GM12873 (cell line): ENCODE measurements at regions not wholly inside any gene's neighbourhood (a gene's known extent, or its start where the extent isn't known, plus 50 kb on each side); places are given as distances from the start of the nearest gene placed in this dataset.

Experiments
- TF ChIP-seq, protein P1 (sequence below): IDR thresholded peaks from 2 replicates; pipeline ENCODE4 v1.5.1; 2012; ENCODE audit warnings: low read depth, mild to moderate bottlenecking, moderate library complexity, low read length, control low read depth; ENCODE audit not compliant: insufficient read depth; ENCODE audit errors: missing control alignments

DNA sequence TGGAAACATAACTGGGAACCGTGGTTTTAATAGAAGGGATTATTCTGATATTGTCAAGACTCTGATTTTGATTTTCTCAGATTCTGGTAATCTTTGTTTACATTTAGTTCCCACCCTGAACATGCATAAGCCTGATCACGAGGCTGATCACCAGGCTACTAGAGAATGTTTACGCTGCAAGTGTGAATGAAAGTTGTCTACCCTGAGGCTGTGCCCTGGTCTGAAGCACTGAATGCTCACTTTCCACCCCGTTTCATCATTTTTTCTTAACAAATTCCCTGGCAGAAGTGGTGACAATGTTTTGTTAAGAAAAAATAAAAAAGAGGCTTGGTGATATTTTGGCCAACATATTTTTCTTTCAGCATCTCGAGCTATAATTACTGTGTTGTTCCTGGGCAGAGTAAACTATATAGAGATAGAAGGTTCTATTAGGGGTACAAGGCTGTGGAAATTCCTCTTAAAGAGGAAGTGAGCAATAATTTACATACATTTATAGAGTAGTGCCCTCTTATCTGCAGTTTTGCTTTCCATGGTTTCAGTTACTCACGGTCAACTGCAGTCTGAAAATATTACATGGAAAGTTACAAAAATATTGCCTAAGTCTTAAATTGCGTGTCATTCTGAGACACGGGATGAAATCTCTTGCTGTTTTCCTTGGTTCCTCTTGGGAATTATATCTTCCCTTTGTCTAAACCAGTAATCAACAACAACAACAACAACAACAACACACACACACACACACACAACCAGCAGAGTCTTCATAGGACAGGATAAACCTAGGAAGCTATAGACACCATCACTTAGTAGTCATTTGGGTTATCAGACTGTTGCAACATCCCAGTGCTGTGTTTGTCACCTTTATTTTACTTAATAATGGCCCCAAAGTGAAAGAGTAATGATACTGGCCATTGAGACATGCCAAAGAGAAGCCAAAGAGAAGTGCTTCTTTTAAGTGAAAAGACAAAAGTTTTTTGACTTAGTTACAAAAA is 566.6 kb upstream of the CITED2 start:
- TF ChIP-seq, protein P1, sequence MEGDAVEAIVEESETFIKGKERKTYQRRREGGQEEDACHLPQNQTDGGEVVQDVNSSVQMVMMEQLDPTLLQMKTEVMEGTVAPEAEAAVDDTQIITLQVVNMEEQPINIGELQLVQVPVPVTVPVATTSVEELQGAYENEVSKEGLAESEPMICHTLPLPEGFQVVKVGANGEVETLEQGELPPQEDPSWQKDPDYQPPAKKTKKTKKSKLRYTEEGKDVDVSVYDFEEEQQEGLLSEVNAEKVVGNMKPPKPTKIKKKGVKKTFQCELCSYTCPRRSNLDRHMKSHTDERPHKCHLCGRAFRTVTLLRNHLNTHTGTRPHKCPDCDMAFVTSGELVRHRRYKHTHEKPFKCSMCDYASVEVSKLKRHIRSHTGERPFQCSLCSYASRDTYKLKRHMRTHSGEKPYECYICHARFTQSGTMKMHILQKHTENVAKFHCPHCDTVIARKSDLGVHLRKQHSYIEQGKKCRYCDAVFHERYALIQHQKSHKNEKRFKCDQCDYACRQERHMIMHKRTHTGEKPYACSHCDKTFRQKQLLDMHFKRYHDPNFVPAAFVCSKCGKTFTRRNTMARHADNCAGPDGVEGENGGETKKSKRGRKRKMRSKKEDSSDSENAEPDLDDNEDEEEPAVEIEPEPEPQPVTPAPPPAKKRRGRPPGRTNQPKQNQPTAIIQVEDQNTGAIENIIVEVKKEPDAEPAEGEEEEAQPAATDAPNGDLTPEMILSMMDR, result no peak

DNA sequence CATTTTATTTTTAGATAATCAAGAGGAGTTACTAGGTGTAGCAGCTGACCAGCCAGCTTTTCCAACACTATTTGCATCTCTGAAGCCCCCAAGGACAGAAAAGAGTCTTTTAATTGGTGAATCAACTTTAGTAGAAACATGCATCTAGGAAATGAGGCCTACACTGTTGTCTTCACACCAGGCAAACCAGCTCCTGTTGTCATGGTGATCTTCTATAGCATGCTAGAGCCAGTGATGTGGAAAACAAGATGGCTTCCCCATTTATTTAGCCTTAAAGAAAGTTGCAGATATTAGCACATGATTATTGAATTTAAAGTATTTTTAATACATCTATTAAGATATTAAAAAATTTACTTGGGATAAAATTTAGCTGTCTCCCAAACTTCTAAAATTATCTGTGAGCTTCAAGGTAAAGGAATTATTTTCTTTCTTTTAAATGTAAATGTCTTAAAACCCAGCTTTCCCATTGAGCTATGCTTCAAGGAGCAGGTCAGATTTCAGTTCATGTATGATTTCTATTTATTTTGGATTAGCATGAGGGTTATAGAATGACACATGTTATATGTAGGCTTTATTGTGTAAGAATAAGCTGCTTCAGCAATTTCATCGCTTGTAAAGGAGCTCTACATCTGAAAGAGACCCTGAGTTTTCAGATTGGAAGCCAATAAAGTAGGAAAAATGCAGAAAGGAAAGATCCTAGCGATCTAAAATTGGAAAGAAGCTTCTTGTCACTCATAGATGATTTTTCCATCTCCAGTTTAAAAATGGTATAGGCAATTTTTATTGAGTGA is 564.9 kb upstream of the CITED2 start:
- TF ChIP-seq, protein P1, result no peak

DNA sequence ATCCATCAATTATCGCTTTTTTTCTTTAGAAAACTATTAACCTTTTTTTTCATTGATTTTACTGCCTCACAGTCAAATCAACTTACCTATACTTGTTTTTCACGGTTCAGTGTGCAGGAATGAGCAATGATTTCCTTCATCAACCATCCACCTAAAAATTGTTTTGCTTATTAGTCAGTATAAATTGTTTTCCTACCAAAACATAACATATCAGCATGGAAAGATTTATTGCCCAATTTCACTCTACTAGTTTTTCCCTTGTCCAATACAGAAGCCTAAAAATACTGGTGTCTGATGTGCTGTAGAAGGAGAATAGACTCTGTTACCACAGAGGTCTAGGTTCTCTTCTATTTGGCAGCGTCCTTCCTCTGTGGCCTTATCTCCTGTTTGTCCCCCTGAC is 558.2 kb upstream of the CITED2 start:
- TF ChIP-seq, protein P1, result no peak

DNA sequence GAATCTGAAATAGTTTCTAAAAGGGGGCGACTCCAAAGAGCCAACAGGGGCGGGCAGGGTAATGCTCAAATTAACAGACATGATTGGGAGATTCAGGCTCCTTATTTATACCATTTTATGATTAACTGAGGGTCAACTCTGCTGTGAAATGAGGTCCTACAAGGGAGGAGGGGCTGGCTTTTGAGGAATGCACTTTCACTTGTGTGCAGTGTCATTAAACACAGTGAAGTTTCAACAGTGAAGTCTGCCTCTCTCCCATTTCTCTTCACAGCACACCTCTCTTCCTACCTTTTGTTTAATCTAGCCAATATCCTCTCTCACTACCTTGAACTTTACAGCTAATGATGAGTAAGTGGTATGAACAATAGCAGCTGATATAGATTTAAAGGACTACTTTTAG is 557.3 kb upstream of the CITED2 start:
- TF ChIP-seq, protein P1, result no peak

DNA sequence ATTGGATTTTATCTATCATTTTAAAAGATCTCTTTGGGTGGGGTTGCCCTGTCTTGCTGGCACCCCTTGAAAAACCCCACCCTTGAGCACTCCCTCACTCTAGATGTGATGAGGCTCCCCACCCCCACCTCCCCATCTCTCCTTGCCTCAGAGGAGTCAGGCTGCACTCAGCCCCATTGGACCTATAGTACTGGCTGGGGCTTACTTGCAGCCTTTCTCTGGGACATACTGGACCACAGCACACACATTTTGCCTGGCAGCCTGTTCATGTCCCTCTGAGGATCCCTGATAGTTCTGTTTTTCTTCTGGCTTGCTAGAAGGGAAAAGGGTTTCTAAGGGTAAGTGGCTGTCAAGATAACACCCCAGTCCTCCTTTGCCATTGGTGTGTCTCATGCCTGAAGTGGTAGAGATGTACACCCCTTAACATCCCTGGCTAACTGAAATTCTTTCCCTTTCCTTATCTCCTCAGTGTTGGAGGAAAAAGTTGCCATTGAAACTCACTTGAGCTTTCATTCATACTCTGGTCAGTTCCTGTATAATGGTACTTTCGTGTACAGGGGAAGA is 553.4 kb upstream of the CITED2 start:
- TF ChIP-seq, protein P1, result no peak

DNA sequence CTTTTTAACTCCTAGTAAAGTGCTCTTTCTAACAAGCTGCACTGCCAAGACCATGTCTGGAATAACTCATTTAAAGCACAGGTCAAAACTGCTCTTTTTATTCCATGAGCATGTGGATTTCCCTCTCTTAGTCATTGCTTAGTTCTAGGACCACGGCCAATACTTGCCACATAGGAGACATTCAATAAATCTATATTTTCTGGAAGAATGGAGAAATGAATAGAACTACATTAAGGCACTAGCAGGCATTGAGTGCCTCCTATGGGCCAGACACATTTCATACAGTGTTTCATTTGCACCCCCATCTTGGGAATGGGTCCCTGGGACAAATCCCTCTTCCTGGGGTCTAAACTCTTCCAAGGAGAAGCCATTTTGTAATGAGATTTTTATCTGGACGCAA is 552.8 kb upstream of the CITED2 start:
- TF ChIP-seq, protein P1, result peak; percentile 47

DNA sequence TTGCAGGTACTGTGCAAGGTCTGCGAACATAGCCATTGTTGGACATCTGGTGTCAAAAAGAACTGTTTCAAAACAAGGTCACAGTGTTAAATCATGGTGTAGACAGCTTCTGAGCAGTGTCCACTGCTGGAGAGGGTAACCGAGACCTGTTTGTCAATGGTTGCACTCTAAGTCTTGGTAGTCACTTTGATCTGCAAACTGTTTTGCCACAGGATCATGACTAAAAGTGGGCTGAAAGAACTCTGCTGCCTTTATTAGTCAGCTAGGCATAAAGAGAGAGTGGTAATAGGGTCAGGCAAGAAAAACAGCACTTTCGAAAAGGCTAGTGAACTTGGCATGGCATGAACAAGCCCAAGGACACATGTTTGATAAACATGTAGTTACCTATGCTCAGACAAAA is 552.3 kb upstream of the CITED2 start:
- TF ChIP-seq, protein P1, result no peak
